Prostate gland (tissue), 2 donors: ENCODE measurements at regions not wholly inside any gene's neighbourhood (a gene's known extent, or its start where the extent isn't known, plus 50 kb on each side); places are given as distances from the start of the nearest gene placed in this dataset.

Source experiments
- CTCF ChIP-seq, 4 experiments: fragments of 200-600 bp in 2 of 4; fragments of 450-650 bp in 2 of 4; sonication (generic) in 2 of 4; IDR thresholded peaks; 1 replicate in 3 of 4; 2 replicates in 1 of 4; pipeline ENCODE4 v1.5.1; 2016 to 2019; ENCODE audit warnings: antibody characterized with exemption in 4 of 4, mild to moderate bottlenecking in 2 of 4, moderate library complexity in 2 of 4
- POLR2AphosphoS5 ChIP-seq: sonication (generic); formaldehyde crosslinking; IDR thresholded peaks from one replicate; pipeline ENCODE4 v1.6.1; 2017; ENCODE audit warnings: antibody characterized with exemption

- no peak for TF ChIP-seq CTCF (IDR thresholded peaks at IDR 0.05)
- no peak for TF ChIP-seq POLR2AphosphoS5
These were observed 100.6 kb upstream of the CREB5 start for GRCh38 chr7:28311670-28312069.
